ENCODE measurements at regions not wholly inside any gene's neighbourhood (a gene's known extent, or its start where the extent isn't known, plus 50 kb on each side); places are given as distances from the start of the nearest gene placed in this dataset.

- no peak for DNase-seq
Measured at GRCh38 chr7:17054206-17054605, 172.4 kb upstream of the AGR3 start.

GRCh38 chr7:17054836-17055235 lies 173.1 kb upstream of the AGR3 start:
- no peak for DNase-seq

DNA sequence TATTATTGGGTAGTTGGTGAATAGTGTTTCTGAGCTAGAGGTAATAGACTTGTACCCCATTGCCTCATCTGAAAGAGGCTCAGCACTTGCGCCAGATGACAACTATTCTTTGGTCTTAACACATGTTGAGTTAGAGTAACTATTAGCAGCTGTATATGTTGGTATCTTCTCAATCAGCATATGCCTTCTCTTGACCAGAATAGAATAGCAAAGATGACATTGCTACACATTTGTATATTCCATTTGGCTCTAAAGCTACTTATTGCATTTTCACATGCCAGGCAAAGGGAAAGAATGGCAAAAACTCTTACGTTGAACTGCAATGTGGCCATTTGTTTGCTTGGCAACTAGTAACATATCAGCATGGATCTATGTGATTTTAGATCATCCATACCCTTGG lies 173.8 kb upstream of the AGR3 start:
- DNase-seq, result no peak

GRCh38 chr7:17056491-17057142 lies 174.8 kb upstream of the AGR3 start:
- DNase-seq, result no peak

GRCh38 chr7:17057143-17057509 lies 175.3 kb upstream of the AGR3 start:
- DNase-seq, result no peak

DNA sequence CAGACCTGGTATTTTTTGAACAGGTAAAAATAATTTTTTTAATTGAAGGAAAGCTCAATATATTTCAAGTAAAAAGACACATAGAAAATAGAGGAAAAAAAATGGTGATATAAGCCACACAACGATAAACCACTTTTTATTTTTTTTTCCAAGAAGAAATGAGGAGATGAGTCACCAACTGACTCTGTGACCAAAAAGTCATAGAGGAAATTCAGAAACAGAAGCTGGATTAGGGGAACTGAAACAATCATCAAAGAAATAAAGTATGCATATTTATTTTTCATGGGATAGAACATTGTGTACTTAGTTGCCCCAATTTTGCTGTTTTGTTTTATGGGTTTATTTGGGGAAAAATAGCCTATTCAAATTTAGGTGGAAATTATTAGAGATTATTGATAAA lies 176.8 kb upstream of the AGR3 start:
- DNase-seq, result no peak

GRCh38 chr7:17060051-17060450 lies 178.3 kb upstream of the AGR3 start:
- DNase-seq, result no peak

- no peak for DNase-seq
Measured at GRCh38 chr7:17061443-17061842, 179.7 kb upstream of the AGR3 start.

GRCh38 chr7:17062151-17063044 lies 180.6 kb upstream of the AGR3 start:
- DNase-seq, result no peak

DNA sequence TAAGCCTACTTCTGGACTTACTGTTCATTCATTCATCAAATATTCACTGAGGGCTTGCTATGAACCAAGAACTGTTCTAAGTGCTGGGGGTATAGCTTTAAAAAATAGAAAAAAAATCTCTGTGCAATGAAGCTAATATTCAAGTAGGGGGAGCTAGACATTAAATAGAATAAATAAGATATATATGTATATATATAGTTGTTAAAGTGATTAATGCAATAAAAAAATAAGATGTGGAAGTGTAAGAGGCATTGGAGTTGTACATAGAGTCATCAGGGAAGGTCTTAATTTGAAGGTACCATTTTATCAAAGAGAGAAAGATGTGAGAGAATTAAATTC lies 181.2 kb upstream of the AGR3 start:
- DNase-seq, result no peak

- no peak for DNase-seq
Measured at GRCh38 chr7:17067691-17068090, 185.9 kb upstream of the AGR3 start.

GRCh38 chr7:17069146-17069545 lies 187.4 kb upstream of the AGR3 start:
- DNase-seq, result no peak

DNA sequence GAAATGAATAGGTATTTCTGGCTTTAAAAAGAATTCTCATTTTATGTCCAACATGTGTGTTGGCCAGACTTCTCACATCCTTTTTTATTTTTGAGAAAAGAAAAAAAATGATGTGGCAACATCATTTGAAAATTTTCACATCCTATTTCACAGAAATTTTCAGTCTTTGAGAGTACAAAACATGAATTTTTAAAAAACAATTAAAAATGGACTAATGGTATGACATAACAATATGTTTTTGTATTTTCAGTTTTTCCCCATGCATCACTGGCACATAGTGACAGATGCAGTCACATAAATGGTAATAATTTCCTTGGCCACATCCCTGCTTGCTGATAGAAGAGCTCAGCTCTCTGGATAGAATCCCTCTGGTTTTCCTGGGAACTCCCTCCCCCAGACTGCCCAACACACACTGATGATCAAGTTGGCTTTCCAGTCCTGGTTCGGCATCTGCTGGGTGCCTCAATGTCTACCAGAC lies 188.5 kb upstream of the AGR3 start:
- no peak for DNase-seq

GRCh38 chr7:17071866-17072265 lies 190.1 kb upstream of the AGR3 start:
- DNase-seq, result no peak

GRCh38 chr7:17075601-17076255 lies 193.9 kb upstream of the AGR3 start:
- no peak for DNase-seq

DNA sequence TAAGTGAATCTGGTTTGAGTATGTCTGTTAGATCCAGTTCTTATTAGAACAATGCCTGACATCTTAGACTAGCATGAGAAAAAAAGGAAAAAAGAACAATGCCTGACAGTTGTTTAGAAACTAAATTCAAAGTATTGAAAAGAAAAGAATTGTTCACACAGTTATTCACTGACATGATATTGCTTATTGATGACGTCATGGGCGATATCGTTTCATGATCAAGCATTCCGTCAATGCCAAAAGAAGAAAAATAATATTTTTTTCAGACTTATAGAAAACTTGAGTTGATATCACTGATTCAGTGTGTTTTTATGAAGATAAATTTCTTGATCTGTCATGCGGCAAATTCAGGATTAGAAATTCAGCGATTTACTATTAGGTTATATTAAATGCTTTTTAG lies 196.5 kb upstream of the AGR3 start:
- no peak for DNase-seq

DNA sequence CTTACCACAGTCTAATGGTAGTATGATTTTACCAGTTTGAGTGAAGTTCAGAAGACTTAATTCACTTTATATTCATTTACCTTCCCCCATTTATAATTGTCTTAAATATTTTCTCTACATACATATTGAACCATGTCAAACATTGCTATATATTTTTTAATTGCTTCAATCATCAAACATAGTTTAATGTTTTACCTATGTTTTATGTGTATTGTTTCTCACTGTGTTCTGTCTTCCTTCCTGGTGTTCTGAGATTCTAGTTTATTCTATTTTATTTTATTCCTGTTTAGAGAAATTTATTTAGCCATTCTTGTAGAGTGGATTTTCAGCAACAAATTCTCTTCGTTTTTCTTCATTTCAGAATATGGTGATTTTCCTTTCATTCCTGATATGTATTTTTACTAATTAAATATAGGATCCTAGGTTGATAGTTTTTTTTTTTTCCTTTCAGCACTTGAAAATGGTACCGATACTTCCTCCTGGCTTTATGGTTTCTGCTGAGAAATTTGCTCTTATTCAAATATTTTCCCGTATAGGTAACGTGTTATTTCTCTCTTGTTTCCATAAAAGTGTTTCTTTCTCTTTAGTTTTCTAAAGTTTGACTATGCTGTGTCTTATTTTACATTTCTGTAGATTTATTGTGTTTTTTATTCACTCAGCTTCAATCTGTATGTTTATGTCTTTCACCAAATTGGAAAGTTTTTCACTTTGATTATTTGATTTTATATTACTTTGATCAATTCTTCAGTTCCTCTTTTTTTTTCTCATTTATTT lies 201.8 kb upstream of the AGR3 start:
- DNase-seq, result no peak

GRCh38 chr7:17084166-17084475 lies 202.3 kb upstream of the AGR3 start:
- DNase-seq, result no peak

DNA sequence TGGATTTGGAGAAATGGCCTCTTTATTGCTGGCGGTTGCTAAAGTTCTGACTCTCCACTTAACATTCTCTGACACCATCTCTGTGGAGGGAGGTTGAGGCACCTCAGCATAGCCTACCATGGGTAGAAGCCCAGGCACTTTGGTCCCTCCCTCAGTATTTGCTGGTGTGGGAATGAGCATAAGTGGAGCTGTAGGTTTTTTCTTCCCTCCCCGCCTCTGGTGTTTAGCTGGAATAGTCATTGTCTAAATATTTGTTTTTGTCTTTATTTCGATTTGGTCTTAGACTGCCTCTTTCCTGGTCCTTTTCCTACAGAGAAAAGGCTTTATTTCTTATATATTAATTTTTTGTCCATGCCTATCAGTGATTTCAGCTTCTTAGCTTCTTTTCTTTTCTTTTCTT lies 203.4 kb upstream of the AGR3 start:
- DNase-seq, result no peak

- no peak for DNase-seq
Measured at GRCh38 chr7:17086403-17086802, 204.6 kb upstream of the AGR3 start.

DNA sequence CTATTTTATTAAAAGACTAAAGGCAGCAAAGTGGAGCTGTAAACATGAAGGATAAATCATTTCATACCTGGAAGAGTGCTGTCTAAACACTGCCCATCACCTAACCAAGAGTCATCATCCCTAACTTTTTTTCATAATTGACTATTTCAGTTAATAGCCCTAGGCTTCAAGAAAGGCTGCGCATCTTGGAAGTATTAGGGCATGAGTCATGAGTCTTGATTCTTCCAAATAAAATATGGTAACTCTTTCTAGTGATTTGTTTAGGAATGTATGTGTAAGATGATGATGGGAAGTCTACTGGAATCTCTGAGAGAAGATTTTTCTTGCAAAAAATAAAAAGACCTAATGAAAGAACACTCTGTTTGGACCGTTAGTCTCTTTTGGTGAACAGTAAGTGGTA lies 207.7 kb upstream of the AHR start:
- no peak for DNase-seq

DNA sequence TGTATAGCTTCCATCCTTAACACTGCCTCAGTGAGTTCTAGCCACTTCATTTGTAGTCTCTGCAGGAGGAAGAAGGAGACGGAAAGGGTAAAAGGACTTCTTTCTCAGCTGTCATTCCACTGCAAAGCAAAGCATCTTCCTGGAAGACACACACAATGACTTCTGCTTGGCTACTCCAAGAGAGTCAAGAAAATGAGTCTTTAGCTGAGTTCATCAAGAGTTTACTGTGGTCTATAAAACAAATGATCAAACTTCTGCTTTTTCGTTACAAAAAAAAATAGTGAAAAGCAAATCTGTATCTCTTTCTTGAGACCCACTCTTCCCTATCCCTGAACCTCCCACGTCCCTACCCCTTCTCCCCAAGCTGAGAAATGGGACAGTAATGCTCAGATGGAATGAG lies 205.0 kb upstream of the AHR start:
- no peak for DNase-seq

DNA sequence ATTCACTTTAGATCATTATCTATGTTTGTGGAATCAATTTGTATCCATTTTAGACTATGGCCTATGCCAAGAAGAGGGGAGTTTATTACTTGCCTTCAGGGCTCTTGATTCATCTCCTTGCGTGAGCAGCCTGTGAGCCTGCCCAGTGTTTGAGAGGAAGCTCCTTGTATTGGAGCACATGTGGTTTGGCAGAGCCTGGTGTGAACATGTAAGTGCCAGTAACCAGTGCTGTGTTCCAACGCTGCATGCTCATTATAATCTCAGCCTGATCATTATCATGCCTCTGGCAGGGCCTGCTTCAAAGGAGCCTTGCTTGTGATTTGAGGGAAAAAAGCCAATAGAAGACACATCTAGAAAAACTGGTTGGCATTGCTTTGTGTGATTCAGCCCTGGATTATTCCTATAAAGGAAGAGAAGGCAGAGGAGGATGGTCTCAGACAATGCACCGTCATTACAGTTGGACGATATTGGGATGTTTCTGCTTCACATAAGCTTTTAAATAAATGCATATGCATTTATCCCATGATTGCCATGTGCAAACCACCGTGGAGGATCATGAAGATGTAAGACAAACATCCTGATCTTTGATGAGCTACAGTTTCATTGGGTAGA lies 203.4 kb upstream of the AHR start:
- DNase-seq, result peak; percentile 45 to 73
